D721Med (cell line): ENCODE measurements at regions not wholly inside any gene's neighbourhood (a gene's known extent, or its start where the extent isn't known, plus 50 kb on each side); places are given as distances from the start of the nearest gene placed in this dataset.

ENCODE experiments used
- DNase-seq: peaks from one replicate; pipeline ENCODE4 v3.0.0; 2011; ENCODE audit warnings: low spot score; ENCODE audit not compliant: insufficient read length
- FAIRE-seq: peaks from 2 replicates; lab custom pipeline; 2011; peaks lifted over from hg19 to GRCh38; lab: Jason Lieb, UNC
- CTCF ChIP-seq: IDR thresholded peaks from 2 replicates; pipeline ENCODE4 v1.5.1; 2012; ENCODE audit warnings: mild to moderate bottlenecking, control low read depth; ENCODE audit not compliant: insufficient read depth; ENCODE audit errors: missing control alignments

DNA sequence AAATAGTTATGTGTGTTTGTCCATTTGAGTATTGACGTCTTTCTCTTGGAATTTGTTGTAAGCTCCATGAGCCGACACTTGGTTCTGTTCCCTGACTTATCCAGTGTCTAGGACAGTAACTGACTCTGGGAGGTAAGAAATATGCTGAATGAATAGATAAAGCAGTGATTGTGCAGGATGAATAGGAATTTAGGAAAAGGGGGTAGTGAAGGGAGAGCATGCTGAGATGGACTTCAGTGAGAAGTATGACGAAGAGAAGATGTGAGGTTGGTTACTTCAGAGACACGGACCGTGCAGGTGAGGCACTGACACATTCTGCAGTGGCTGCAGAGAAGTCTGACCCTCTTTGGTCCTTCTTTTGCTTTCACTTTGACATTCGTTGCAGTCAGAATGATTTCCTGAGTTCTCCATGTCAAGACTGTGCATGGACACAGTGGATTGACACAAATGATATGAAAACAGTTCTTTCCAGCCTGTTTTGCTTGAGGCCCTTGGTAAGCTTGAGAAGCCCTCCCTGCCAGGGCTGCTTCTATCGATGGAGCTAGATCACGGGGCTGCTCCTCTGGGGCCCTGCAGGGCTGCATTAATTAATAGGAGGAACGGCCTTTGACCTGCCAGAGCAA is 261.5 kb upstream of the SORCS1 start:
- no peak for DNase-seq
- no peak for TF ChIP-seq CTCF
- FAIRE-seq, result no peak

DNA sequence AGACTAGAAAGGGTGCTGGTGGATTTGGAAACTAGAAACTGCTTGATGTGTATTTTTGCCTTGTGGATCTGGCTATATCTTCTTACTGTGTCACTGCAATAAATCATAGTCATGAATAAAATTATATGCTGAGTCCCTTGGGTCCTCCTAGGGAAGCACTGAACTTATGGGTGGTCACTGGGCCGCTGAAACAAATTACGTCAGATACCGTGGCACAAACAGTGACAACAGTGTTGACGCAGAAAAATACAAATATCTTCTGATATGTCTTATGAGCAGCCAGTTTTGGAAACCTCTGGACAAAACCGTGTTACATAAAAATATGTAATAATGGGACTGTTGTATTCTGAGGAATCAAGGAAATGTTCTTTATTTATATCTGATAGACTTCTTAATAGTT is 260.1 kb upstream of the SORCS1 start:
- FAIRE-seq (no peak), DNase-seq (no peak)
- TF ChIP-seq CTCF, result no peak

DNA sequence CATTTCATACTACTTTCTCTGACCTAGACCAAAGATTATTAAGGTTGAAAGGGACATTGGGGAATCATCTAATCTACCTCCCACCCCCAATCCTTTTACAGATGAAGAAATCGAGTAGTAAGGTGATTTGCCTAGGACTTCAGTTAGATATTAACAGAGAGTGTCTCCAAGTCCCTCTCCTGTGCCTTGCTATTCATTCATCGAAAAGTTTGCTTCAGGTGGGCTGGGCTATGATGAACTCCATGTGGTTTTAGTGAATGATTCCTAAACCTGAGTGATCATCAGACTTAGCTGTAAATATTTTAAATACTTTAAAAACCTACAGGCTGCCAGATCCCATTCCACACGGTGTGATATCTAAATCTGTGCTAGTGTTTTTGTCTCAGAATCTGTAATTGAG is 259.4 kb upstream of the SORCS1 start:
- FAIRE-seq (no peak), DNase-seq (no peak)
- no peak for TF ChIP-seq CTCF

GRCh38 chr10:107422681-107423080 is 258.2 kb upstream of the SORCS1 start:
- DNase-seq (no peak), FAIRE-seq (no peak)
- no peak for TF ChIP-seq CTCF

GRCh38 chr10:107420196-107420595 is 255.7 kb upstream of the SORCS1 start:
- no peak for TF ChIP-seq CTCF
- FAIRE-seq, result no peak
- no peak for DNase-seq

- DNase-seq, result no peak
- no peak for FAIRE-seq
- no peak for TF ChIP-seq CTCF
Measured at GRCh38 chr10:107418085-107418806, 253.7 kb upstream of the SORCS1 start.

DNA sequence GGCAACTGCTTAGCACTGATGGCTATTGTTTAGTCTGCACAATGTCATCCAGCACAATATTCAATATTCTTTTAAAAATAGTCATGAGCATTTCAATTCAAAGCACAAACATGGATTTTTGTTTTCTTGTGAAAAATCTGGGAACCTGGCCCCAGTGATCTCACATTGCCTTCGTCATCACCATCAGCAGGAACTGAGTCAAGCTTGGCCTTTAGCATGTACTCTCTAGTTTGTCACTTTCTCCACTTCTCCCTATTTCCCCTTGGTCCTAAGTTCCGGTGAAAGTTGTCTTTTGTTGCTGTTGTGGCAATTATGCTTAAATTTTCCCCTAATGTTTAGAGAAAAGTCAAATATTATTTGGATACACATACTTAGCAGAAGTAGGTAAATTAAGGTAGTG is 252.9 kb upstream of the SORCS1 start:
- DNase-seq (no peak), FAIRE-seq (no peak)
- no peak for TF ChIP-seq CTCF
